ENCODE measurements at regions not wholly inside any gene's neighbourhood (a gene's known extent, or its start where the extent isn't known, plus 50 kb on each side); places are given as distances from the start of the nearest gene placed in this dataset.

DNA sequence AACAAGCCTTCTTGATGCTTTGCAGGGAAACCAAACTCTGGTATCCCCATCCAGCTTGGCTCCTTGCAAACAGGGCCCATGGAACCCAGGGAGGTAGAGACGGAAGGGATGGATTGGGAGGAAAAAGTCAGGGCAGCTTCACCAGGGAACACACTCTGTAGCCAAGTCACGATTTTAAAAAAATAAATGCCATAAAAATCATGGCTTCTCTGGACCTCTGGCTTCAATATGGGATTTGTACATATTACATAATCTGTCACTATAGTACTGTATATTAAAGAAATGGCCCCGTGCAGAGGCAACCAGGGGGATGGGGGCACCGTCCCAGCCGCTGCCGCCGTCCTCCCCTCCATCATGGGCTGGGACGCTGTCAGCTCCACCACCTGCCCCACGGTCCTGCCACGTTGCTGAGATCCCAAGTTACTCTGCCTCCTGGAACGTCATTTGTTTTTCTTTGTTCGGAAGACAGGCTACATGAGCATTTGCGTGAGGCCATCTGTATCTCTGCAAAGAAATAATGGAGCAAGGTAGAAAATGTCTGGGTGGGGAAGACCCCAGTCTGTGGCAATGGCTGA, 313.3 kb downstream of the ZNF536 start:
- intact Hi-C loops (cut with DNase I): loop anchor here (10.0 kb wide), 1 partner anchor 869 kb away; no protein-coding TSS in a partner anchor
- TF ChIP-seq, protein P1, sequence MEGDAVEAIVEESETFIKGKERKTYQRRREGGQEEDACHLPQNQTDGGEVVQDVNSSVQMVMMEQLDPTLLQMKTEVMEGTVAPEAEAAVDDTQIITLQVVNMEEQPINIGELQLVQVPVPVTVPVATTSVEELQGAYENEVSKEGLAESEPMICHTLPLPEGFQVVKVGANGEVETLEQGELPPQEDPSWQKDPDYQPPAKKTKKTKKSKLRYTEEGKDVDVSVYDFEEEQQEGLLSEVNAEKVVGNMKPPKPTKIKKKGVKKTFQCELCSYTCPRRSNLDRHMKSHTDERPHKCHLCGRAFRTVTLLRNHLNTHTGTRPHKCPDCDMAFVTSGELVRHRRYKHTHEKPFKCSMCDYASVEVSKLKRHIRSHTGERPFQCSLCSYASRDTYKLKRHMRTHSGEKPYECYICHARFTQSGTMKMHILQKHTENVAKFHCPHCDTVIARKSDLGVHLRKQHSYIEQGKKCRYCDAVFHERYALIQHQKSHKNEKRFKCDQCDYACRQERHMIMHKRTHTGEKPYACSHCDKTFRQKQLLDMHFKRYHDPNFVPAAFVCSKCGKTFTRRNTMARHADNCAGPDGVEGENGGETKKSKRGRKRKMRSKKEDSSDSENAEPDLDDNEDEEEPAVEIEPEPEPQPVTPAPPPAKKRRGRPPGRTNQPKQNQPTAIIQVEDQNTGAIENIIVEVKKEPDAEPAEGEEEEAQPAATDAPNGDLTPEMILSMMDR (IDR thresholded peaks at IDR 0.05): no peak
- TF ChIP-seq POLR2A (IDR thresholded peaks at IDR 0.05) (no peak), POLR2AphosphoS5 (IDR thresholded peaks at IDR 0.05) (no peak)
- Histone ChIP-seq H3K4me1 (replicated peaks) (no peaks in the 10 kb centered on the region), H3K27ac (no peak overlapping the region), H3K36me3 (no peaks in the 10 kb centered on the region), H3K27me3 (replicated peaks; ENCODE audit: insufficient read depth) (no peaks in the 10 kb centered on the region), H3K9me3 (no peaks in the 10 kb centered on the region), H3K4me3 (no peak overlapping the region)
- WGBS: 77% methylated on average over 13 of the region's 13 CpGs
- no peak for DNase-seq (ENCODE audit: low spot score)

GRCh38 chr19:30684613-30685012, 312.4 kb downstream of the ZNF536 start:
- intact Hi-C loops (cut with DNase I): loop anchor here (5.0 to 10.0 kb wide), 3 partner anchors 870 to 1543 kb away; no protein-coding TSS in a partner anchor
- Histone ChIP-seq H3K9me3 (no peaks in the 10 kb centered on the region), H3K27me3 (replicated peaks; ENCODE audit: insufficient read depth) (no peaks in the 10 kb centered on the region), H3K4me3 (no peak overlapping the region), H3K36me3 (no peaks in the 10 kb centered on the region), H3K4me1 (replicated peaks) (no peaks in the 10 kb centered on the region), H3K27ac (no peak overlapping the region)
- WGBS: 63% methylated on average over 10 of the region's 10 CpGs
- DNase-seq (ENCODE audit: low spot score): no peak
- no peak for TF ChIP-seq POLR2AphosphoS5 (IDR thresholded peaks at IDR 0.05)
- no peak for TF ChIP-seq POLR2A (IDR thresholded peaks at IDR 0.05)

- Histone ChIP-seq H3K4me1 (replicated peaks) (no peaks in the 10 kb centered on the region), H3K27me3 (replicated peaks; ENCODE audit: insufficient read depth) (no peaks in the 10 kb centered on the region), H3K9me3 (no peaks in the 10 kb centered on the region), H3K27ac (no peak overlapping the region), H3K4me3 (no peak overlapping the region), H3K36me3 (no peaks in the 10 kb centered on the region)
- TF ChIP-seq, protein P1 (IDR thresholded peaks at IDR 0.05): peak; percentile 76 to 92 (median 82)
- TF ChIP-seq POLR2AphosphoS5 (IDR thresholded peaks at IDR 0.05): peak; percentile 77
- no peak for TF ChIP-seq POLR2A (IDR thresholded peaks at IDR 0.05)
- peak; percentile 59 for DNase-seq (ENCODE audit: low spot score)
- 5% methylated on average over 13 of the region's 13 CpGs for WGBS
- intact Hi-C loops (cut with DNase I): loop anchor here (5.0 to 10.0 kb wide), 3 partner anchors 872 to 1544 kb away; no protein-coding TSS in a partner anchor
Observed at GRCh38 chr19:30682999-30683536, 310.9 kb downstream of the ZNF536 start.

GRCh38 chr19:30682146-30682998, 310.2 kb downstream of the ZNF536 start:
- H3K4me3 ChIP-seq: no peak overlapping the region
- TF ChIP-seq POLR2AphosphoS5 (IDR thresholded peaks at IDR 0.05) (no peak), POLR2A (IDR thresholded peaks at IDR 0.05) (no peak)
- TF ChIP-seq, protein P1 (IDR thresholded peaks at IDR 0.05): no peak
- H3K4me1 ChIP-seq (replicated peaks): no peaks in the 10 kb centered on the region
- no peaks in the 10 kb centered on the region for H3K36me3 ChIP-seq
- no peaks in the 10 kb centered on the region for H3K27me3 ChIP-seq (replicated peaks; ENCODE audit: insufficient read depth)
- no peaks in the 10 kb centered on the region for H3K9me3 ChIP-seq
- no peak overlapping the region for H3K27ac ChIP-seq
- intact Hi-C loops (cut with DNase I): loop anchor here (5.0 to 10.0 kb wide), 3 partner anchors 872 to 1545 kb away; no protein-coding TSS in a partner anchor
- DNase-seq (ENCODE audit: low spot score): no peak
- 42% methylated on average over 27 of the region's 27 CpGs for WGBS

Measured in prostate gland (tissue), 2 donors.